ENCODE measurements at regions not wholly inside any gene's neighbourhood (a gene's known extent, or its start where the extent isn't known, plus 50 kb on each side); places are given as distances from the start of the nearest gene placed in this dataset.

DNA sequence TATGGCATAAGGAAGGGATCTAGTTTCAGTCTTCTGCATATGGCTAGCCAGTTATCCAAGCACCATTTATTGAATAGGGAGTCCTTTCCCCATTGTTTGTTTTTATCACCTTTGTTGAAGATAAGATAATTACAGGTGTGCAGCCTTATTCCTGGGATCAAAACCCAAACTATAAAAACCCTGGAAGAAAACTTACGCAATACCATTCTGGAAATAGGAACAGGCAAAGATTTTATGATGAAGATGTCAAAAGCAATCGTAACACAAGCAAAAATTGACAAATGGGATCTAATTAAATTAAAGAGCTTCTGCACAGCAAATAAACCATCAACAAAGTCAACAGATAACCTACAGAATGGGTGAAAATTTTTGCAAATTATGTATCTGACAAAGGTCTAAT lies 128.5 kb upstream of the DCN start:
- 95% methylated on average over 2 of the region's 2 CpGs for WGBS
- Histone ChIP-seq H3K4me3 (ENCODE audit: low read depth in 1 of 3, low read length in 3 of 3) (no peak overlapping the region), H3K4me1 (ENCODE audit: control insufficient read depth in 4 of 4, insufficient read depth in 4 of 4, low read length in 3 of 4) (no peaks in the 10 kb centered on the region), H3K27me3 (ENCODE audit: control insufficient read depth in 4 of 4, insufficient read depth in 4 of 4, low read length in 3 of 4) (no peaks in the 10 kb centered on the region), H3K36me3 (ENCODE audit: control insufficient read depth in 4 of 4, insufficient read depth in 3 of 4, low read depth in 1 of 4, low read length in 3 of 4) (no peaks in the 10 kb centered on the region), H3K9me3 (ENCODE audit: control insufficient read depth in 4 of 4, low read length in 3 of 4) (peaks cover 0 to 2% (median 0%) of the 10 kb centered on the region in 4 donors), H3K9ac (ENCODE audit: low read depth in 1 of 2, low read length in 2 of 2) (no peak overlapping the region), H3K27ac (ENCODE audit: low read depth in 1 of 2, low read length in 2 of 2) (no peak overlapping the region)
- no peak for DNase-seq (ENCODE audit: low spot score)
- no peak for TF ChIP-seq NR2F2 (IDR thresholded peaks at IDR 0.05)
- TF ChIP-seq FOXA2 (IDR thresholded peaks at IDR 0.05): no peak
- TF ChIP-seq TAF1 (conservative IDR thresholded peaks at IDR 0.05): no peak
- TF ChIP-seq HNF4A (conservative IDR thresholded peaks at IDR 0.05): no peak
- no peak for TF ChIP-seq EGR1 (IDR thresholded peaks at IDR 0.05; ENCODE audit: low read depth in 2 of 2)
- TF ChIP-seq YY1 (IDR thresholded peaks at IDR 0.05): no peak
- TF ChIP-seq SP1 (IDR thresholded peaks at IDR 0.05): no peak
- TF ChIP-seq, protein P1, sequence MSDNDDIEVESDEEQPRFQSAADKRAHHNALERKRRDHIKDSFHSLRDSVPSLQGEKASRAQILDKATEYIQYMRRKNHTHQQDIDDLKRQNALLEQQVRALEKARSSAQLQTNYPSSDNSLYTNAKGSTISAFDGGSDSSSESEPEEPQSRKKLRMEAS (IDR thresholded peaks at IDR 0.05): no peak
- no peak for TF ChIP-seq HNF4G (IDR thresholded peaks at IDR 0.05)
- no peak for TF ChIP-seq JUND (IDR thresholded peaks at IDR 0.05)
- TF ChIP-seq, protein P2, sequence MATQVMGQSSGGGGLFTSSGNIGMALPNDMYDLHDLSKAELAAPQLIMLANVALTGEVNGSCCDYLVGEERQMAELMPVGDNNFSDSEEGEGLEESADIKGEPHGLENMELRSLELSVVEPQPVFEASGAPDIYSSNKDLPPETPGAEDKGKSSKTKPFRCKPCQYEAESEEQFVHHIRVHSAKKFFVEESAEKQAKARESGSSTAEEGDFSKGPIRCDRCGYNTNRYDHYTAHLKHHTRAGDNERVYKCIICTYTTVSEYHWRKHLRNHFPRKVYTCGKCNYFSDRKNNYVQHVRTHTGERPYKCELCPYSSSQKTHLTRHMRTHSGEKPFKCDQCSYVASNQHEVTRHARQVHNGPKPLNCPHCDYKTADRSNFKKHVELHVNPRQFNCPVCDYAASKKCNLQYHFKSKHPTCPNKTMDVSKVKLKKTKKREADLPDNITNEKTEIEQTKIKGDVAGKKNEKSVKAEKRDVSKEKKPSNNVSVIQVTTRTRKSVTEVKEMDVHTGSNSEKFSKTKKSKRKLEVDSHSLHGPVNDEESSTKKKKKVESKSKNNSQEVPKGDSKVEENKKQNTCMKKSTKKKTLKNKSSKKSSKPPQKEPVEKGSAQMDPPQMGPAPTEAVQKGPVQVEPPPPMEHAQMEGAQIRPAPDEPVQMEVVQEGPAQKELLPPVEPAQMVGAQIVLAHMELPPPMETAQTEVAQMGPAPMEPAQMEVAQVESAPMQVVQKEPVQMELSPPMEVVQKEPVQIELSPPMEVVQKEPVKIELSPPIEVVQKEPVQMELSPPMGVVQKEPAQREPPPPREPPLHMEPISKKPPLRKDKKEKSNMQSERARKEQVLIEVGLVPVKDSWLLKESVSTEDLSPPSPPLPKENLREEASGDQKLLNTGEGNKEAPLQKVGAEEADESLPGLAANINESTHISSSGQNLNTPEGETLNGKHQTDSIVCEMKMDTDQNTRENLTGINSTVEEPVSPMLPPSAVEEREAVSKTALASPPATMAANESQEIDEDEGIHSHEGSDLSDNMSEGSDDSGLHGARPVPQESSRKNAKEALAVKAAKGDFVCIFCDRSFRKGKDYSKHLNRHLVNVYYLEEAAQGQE (IDR thresholded peaks at IDR 0.05): no peak
- TF ChIP-seq ZBTB33 (IDR thresholded peaks at IDR 0.05): no peak
- TF ChIP-seq GABPA (IDR thresholded peaks at IDR 0.05 in 1 of 2, conservative IDR thresholded peaks at IDR 0.05 in 1 of 2): no peak

GRCh38 chr12:91309450-91309849 lies 126.8 kb upstream of the DCN start:
- no peak for DNase-seq (ENCODE audit: low spot score)
- no peaks in the 10 kb centered on the region for H3K4me1 ChIP-seq (ENCODE audit: control insufficient read depth in 4 of 4, insufficient read depth in 4 of 4, low read length in 3 of 4)
- H3K9me3 ChIP-seq (ENCODE audit: control insufficient read depth in 4 of 4, low read length in 3 of 4): peaks cover 0 to 2% (median 0%) of the 10 kb centered on the region in 4 donors
- WGBS: 42% methylated on average over 2 of the region's 2 CpGs
- H3K27me3 ChIP-seq (ENCODE audit: control insufficient read depth in 4 of 4, insufficient read depth in 4 of 4, low read length in 3 of 4): no peaks in the 10 kb centered on the region
- no peak overlapping the region for H3K27ac ChIP-seq (ENCODE audit: low read depth in 1 of 2, low read length in 2 of 2)
- H3K4me3 ChIP-seq (ENCODE audit: low read depth in 1 of 3, low read length in 3 of 3): no peak overlapping the region
- H3K36me3 ChIP-seq (ENCODE audit: control insufficient read depth in 4 of 4, insufficient read depth in 3 of 4, low read depth in 1 of 4, low read length in 3 of 4): no peaks in the 10 kb centered on the region
- TF ChIP-seq NR2F2 (IDR thresholded peaks at IDR 0.05) (no peak), FOXA1 (IDR thresholded peaks at IDR 0.05) (no peak), JUND (IDR thresholded peaks at IDR 0.05) (no peak), HNF4A (conservative IDR thresholded peaks at IDR 0.05) (no peak), EGR1 (IDR thresholded peaks at IDR 0.05; ENCODE audit: low read depth in 2 of 2) (no peak)
- TF ChIP-seq, protein P1 (IDR thresholded peaks at IDR 0.05): no peak
- TF ChIP-seq, protein P2 (IDR thresholded peaks at IDR 0.05): no peak
- no peak overlapping the region for H3K9ac ChIP-seq (ENCODE audit: low read depth in 1 of 2, low read length in 2 of 2)

Data from liver (tissue), 7 donors.